Gastrocnemius medialis (tissue), 4 donors: ENCODE measurements at regions not wholly inside any gene's neighbourhood (a gene's known extent, or its start where the extent isn't known, plus 50 kb on each side); places are given as distances from the start of the nearest gene placed in this dataset.

Source experiments
- CTCF ChIP-seq, 5 experiments: fragments of 450-650 bp in 3 of 5; fragments of 200-600 bp in 2 of 5; sonication (generic) in 2 of 5; IDR thresholded peaks in 4 of 5; conservative IDR thresholded peaks in 1 of 5; 1 replicate in 4 of 5; 2 replicates in 1 of 5; pipeline ENCODE4 v1.5.1; 2016 to 2019; ENCODE audit warnings: antibody characterized with exemption in 5 of 5, mild to moderate bottlenecking in 3 of 5, moderate library complexity in 3 of 5
- POLR2A ChIP-seq, 2 donors: fragments of 450-650 bp; IDR thresholded peaks; one replicate each; pipeline ENCODE4 v1.6.1; 2017; ENCODE audit warnings: antibody characterized with exemption in 2 of 2, mild to moderate bottlenecking in 2 of 2, moderate library complexity in 2 of 2

- no peak for TF ChIP-seq CTCF (IDR thresholded peaks at IDR 0.05 in 4 of 5, conservative IDR thresholded peaks at IDR 0.05 in 1 of 5)
- TF ChIP-seq POLR2A (IDR thresholded peaks at IDR 0.05), result no peak
Measured at GRCh38 chr12:58583940-58584339, 336.4 kb downstream of the LRIG3 start.
